HCT116 (cell line): ENCODE measurements at regions not wholly inside any gene's neighbourhood (a gene's known extent, or its start where the extent isn't known, plus 50 kb on each side); places are given as distances from the start of the nearest gene placed in this dataset.

Source experiments
- ATAC-seq: fragments of 200-7000 bp; cut with Tn5 transposase; 2 replicates; pipeline ENCODE4 v1.9.1; 2020; ENCODE audit warnings: mild to moderate bottlenecking, moderate library complexity
- BruUV-seq: library from RNA; stranded (reverse); fragments of 400-500 nt; replicated peaks from 2 replicates; lab custom pipeline; 2021; lab: Mats Ljungman, UMichigan
- CTCF ChIA-PET: fragments of 300-600 bp; sonication (Branson Sonifier 250); formaldehyde crosslinking; loops from one replicate; lab custom pipeline; 2021; ENCODE audit warnings: antibody characterized with exemption; lab: Charles Lee
- POLR2A ChIA-PET: fragments of 300-600, 350-600 bp; sonication (Branson Sonifier 250); formaldehyde crosslinking; loops from one replicate; lab custom pipeline; 2021; ENCODE audit warnings: antibody characterized with exemption; lab: Charles Lee
- RAD21 ChIA-PET, 2 experiments: fragments of 300-600 bp; sonication (Branson Sonifier 250); formaldehyde crosslinking; loops; one replicate each; lab custom pipeline; 2023; ENCODE audit warnings: low total read pairs in 2 of 2; ENCODE audit not compliant: uncharacterized antibody in 2 of 2, unreplicated experiment in 2 of 2, low non-redundant PET in 1 of 2; lab: Charles Lee
- DNase-seq: peaks from one replicate; pipeline ENCODE4 v3.0.0-alpha.2; 2010; ENCODE audit warnings: low read depth, low spot score
- H2AFZ ChIP-seq: fragments of 200-600 bp; shearing (Covaris generic), sonication (generic); 2 replicates; pipeline ENCODE4 v1.6.1; 2017; ENCODE audit warnings: low read depth, mixed run types, mixed read lengths, antibody characterized with exemption, low read length; ENCODE audit not compliant: poor library complexity, severe bottlenecking
- H3K27ac ChIP-seq: 2 replicates; pipeline ENCODE4 v1.5.1; 2012; ENCODE audit warnings: low read depth, low read length
- H3K27me3 ChIP-seq: fragments of 200-600 bp; sonication (generic); 2 replicates; pipeline ENCODE4 v1.6.1; 2016; ENCODE audit warnings: mixed run types, low read length, mixed read lengths; ENCODE audit not compliant: insufficient read depth
- H3K36me3 ChIP-seq, 2 experiments: fragments of 200-500 bp in 1 of 2; fragments of 200-600 bp in 1 of 2; sonication (Bioruptor generic) in 1 of 2; sonication (generic) in 1 of 2; 2 replicates each; pipeline versions ENCODE4 v1.5.1 to v1.6.1; 2014 to 2016; ENCODE audit warnings: low read length in 2 of 2, inconsistent platforms in 1 of 2, mixed read lengths in 1 of 2, mixed run types in 1 of 2; ENCODE audit not compliant: insufficient read depth in 2 of 2, control insufficient read depth in 1 of 2
- H3K4me1 ChIP-seq, 2 experiments: fragments of 200-600 bp in 1 of 2; sonication (generic) in 1 of 2; 2 replicates each; pipeline versions ENCODE4 v1.5.1 to v1.6.1; 2012 to 2017; ENCODE audit warnings: low read length in 2 of 2, inconsistent platforms in 1 of 2, mild to moderate bottlenecking in 1 of 2, mixed read lengths in 1 of 2, mixed run types in 1 of 2, moderate library complexity in 1 of 2; ENCODE audit not compliant: insufficient read depth in 2 of 2, control insufficient read depth in 1 of 2
- H3K4me2 ChIP-seq: fragments of 200-600 bp; sonication (generic); 2 replicates; pipeline ENCODE4 v1.6.1; 2017; ENCODE audit warnings: mixed run types, low read length, mixed read lengths
- H3K4me3 ChIP-seq, 2 experiments: fragments of 200-600 bp in 1 of 2; sonication (generic) in 1 of 2; replicated peaks in 1 of 2; 2 replicates each; pipeline ENCODE4 v1.5.1; 2011 to 2016; ENCODE audit warnings: low read length in 2 of 2, control low read depth in 1 of 2, low read depth in 1 of 2, mild to moderate bottlenecking in 1 of 2, mixed read lengths in 1 of 2, mixed run types in 1 of 2
- H3K79me2 ChIP-seq: fragments of 200-600 bp; sonication (generic); 2 replicates; pipeline ENCODE4 v1.6.1; 2017; ENCODE audit warnings: mild to moderate bottlenecking, mixed run types, low read length, moderate library complexity, mixed read lengths; ENCODE audit not compliant: insufficient read depth
- H3K9ac ChIP-seq: fragments of 200-600 bp; sonication (generic); 2 replicates; pipeline ENCODE4 v1.6.1; 2016; ENCODE audit warnings: low read length, mixed read lengths
- H3K9me2 ChIP-seq: fragments of 200-600 bp; sonication (generic), shearing (Covaris generic); 2 replicates; pipeline ENCODE4 v1.6.1; 2017; ENCODE audit warnings: mixed run types, mild to moderate bottlenecking, moderate library complexity; ENCODE audit not compliant: insufficient read depth
- H3K9me3 ChIP-seq, 2 experiments: fragments of 200-500 bp in 1 of 2; fragments of 200-600 bp in 1 of 2; sonication (Bioruptor generic) in 1 of 2; sonication (generic) in 1 of 2; 2 replicates each; pipeline ENCODE4 v1.6.1; 2014 to 2017; ENCODE audit warnings: low read length in 2 of 2, mixed read lengths in 2 of 2, inconsistent platforms in 1 of 2, low read depth in 1 of 2, mild to moderate bottlenecking in 1 of 2, mixed run types in 1 of 2, moderate library complexity in 1 of 2; ENCODE audit not compliant: control insufficient read depth in 1 of 2, insufficient read depth in 1 of 2
- H4K20me1 ChIP-seq: fragments of 200-600 bp; sonication (generic), shearing (Covaris generic); 2 replicates; pipeline ENCODE4 v1.6.1; 2017; ENCODE audit warnings: mixed run types, mild to moderate bottlenecking, moderate library complexity; ENCODE audit not compliant: insufficient read depth
- ATF3 ChIP-seq: IDR thresholded peaks from 2 replicates; pipeline ENCODE4 v1.6.1; 2012
- CBX3 ChIP-seq: IDR thresholded peaks from 2 replicates; pipeline ENCODE4 v1.6.1; 2012; ENCODE audit warnings: low read depth
- CEBPB ChIP-seq: IDR thresholded peaks from 2 replicates; pipeline ENCODE4 v1.6.1; 2012; ENCODE audit warnings: low read depth
- EGR1 ChIP-seq: IDR thresholded peaks from 2 replicates; pipeline ENCODE4 v1.6.1; 2012; ENCODE audit warnings: low read depth
- EZH2 ChIP-seq: fragments of 200-600 bp; sonication (generic); IDR thresholded peaks from 2 replicates; pipeline ENCODE4 v1.6.1; 2017; ENCODE audit warnings: antibody characterized with exemption, mixed run types
- EZH2phosphoT487 ChIP-seq: fragments of 200-600 bp; IDR thresholded peaks from 2 replicates; pipeline ENCODE4 v1.6.1; 2018; ENCODE audit warnings: antibody characterized with exemption, borderline replicate concordance
- FOSL1 ChIP-seq: IDR thresholded peaks from 2 replicates; pipeline ENCODE4 v1.6.1; 2012; ENCODE audit warnings: low read depth
- JUND ChIP-seq: IDR thresholded peaks from 2 replicates; pipeline ENCODE4 v1.6.1; 2012
- POLR2A ChIP-seq: IDR thresholded peaks from 2 replicates; pipeline ENCODE4 v1.7.0; 2011; ENCODE audit warnings: borderline replicate concordance; ENCODE audit not compliant: insufficient read depth, insufficient read length; ENCODE audit errors: extremely low read depth
- POLR2AphosphoS5 ChIP-seq: IDR thresholded peaks from 2 replicates; pipeline ENCODE4 v1.6.1; 2011; ENCODE audit warnings: mild to moderate bottlenecking, low read depth, low read length, moderate library complexity
- RAD21 ChIP-seq: IDR thresholded peaks from 2 replicates; pipeline ENCODE4 v1.6.1; 2012; ENCODE audit warnings: low read depth, mild to moderate bottlenecking
- REST ChIP-seq: IDR thresholded peaks from 2 replicates; pipeline ENCODE4 v1.6.1; 2012; ENCODE audit warnings: low read depth
- SIN3A ChIP-seq: IDR thresholded peaks from 2 replicates; pipeline ENCODE4 v1.6.1; 2012; ENCODE audit warnings: low read depth
- SRF ChIP-seq: IDR thresholded peaks from 2 replicates; pipeline ENCODE4 v1.6.1; 2012; ENCODE audit warnings: low read depth
- TCF7L2 ChIP-seq: IDR thresholded peaks from 2 replicates; pipeline ENCODE4 v1.7.0; 2011; ENCODE audit warnings: borderline replicate concordance, inconsistent platforms; ENCODE audit not compliant: insufficient read depth, insufficient read length; ENCODE audit errors: extremely low read depth
- ZFX ChIP-seq: fragments of 450-650 bp; IDR thresholded peaks from 2 replicates; pipeline ENCODE4 v1.6.1; 2017
- ZNF274 ChIP-seq: fragments of 200-500 bp; sonication (Bioruptor generic); IDR thresholded peaks from 2 replicates; pipeline ENCODE4 v1.6.1; 2014; ENCODE audit warnings: mild to moderate bottlenecking, low read depth, low read length, inconsistent platforms
- intact Hi-C: fragments of 100-400 bp; cut with micrococcal nuclease; formaldehyde crosslinking; loops from 2 replicates; pipeline ENCODE4 v1.10.0; 2022
- TF ChIP-seq, protein P1 (sequence below): IDR thresholded peaks from 2 replicates; pipeline ENCODE4 v1.6.1; 2012
- TF ChIP-seq, protein P2 (sequence below): IDR thresholded peaks from 2 replicates; pipeline ENCODE4 v1.6.1; 2011; ENCODE audit warnings: mild to moderate bottlenecking, low read length, moderate library complexity; ENCODE audit not compliant: insufficient replicate concordance; ENCODE audit errors: extremely low read depth
- TF ChIP-seq, protein P3 (sequence below), 3 experiments: fragments of 200-600 bp in 1 of 3; sonication (generic) in 1 of 3; IDR thresholded peaks in 2 of 3; conservative IDR thresholded peaks in 1 of 3; 2 replicates each; pipeline ENCODE4 v1.5.1; 2012 to 2017; ENCODE audit warnings: low read depth in 2 of 3, low read length in 2 of 3, antibody characterized with exemption in 1 of 3, borderline replicate concordance in 1 of 3, control low read depth in 1 of 3, mild to moderate bottlenecking in 1 of 3, mixed read lengths in 1 of 3, mixed run types in 1 of 3, moderate library complexity in 1 of 3; ENCODE audit not compliant: insufficient read depth in 1 of 3

GRCh38 chr4:3655963-3656362 is 110.2 kb upstream of the ADRA2C start:
- DNase-seq (no peak), ATAC-seq (peak; percentile 71)
- BruUV-seq, result no TSS peak
- no peaks in the 10 kb centered on the region for H3K4me1 ChIP-seq
- intact Hi-C loops, result no loop called here
- no peak overlapping the region for H3K4me3 ChIP-seq
- ChIA-PET CTCF (no interaction called here), RAD21 (no interaction called here), POLR2A (no interaction called here)
- H3K27ac ChIP-seq, result no peak overlapping the region
- H3K27me3 ChIP-seq, result no peaks in the 10 kb centered on the region
- H4K20me1 ChIP-seq, result no peaks in the 10 kb centered on the region
- H3K9ac ChIP-seq, result no peak overlapping the region
- TF ChIP-seq ZNF274 (no peak), ATF3 (no peak), CEBPB (no peak), EGR1 (no peak), EZH2phosphoT487 (no peak), EZH2 (no peak), POLR2A (no peak), REST (no peak), TCF7L2 (no peak), SIN3A (no peak), JUND (no peak), POLR2AphosphoS5 (no peak), RAD21 (no peak), SRF (no peak), CBX3 (no peak), ZFX (no peak), FOSL1 (no peak)
- TF ChIP-seq, protein P1, sequence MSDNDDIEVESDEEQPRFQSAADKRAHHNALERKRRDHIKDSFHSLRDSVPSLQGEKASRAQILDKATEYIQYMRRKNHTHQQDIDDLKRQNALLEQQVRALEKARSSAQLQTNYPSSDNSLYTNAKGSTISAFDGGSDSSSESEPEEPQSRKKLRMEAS, result no peak
- TF ChIP-seq, protein P2, sequence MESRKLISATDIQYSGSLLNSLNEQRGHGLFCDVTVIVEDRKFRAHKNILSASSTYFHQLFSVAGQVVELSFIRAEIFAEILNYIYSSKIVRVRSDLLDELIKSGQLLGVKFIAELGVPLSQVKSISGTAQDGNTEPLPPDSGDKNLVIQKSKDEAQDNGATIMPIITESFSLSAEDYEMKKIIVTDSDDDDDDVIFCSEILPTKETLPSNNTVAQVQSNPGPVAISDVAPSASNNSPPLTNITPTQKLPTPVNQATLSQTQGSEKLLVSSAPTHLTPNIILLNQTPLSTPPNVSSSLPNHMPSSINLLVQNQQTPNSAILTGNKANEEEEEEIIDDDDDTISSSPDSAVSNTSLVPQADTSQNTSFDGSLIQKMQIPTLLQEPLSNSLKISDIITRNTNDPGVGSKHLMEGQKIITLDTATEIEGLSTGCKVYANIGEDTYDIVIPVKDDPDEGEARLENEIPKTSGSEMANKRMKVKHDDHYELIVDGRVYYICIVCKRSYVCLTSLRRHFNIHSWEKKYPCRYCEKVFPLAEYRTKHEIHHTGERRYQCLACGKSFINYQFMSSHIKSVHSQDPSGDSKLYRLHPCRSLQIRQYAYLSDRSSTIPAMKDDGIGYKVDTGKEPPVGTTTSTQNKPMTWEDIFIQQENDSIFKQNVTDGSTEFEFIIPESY, result no peak
- TF ChIP-seq, protein P3, sequence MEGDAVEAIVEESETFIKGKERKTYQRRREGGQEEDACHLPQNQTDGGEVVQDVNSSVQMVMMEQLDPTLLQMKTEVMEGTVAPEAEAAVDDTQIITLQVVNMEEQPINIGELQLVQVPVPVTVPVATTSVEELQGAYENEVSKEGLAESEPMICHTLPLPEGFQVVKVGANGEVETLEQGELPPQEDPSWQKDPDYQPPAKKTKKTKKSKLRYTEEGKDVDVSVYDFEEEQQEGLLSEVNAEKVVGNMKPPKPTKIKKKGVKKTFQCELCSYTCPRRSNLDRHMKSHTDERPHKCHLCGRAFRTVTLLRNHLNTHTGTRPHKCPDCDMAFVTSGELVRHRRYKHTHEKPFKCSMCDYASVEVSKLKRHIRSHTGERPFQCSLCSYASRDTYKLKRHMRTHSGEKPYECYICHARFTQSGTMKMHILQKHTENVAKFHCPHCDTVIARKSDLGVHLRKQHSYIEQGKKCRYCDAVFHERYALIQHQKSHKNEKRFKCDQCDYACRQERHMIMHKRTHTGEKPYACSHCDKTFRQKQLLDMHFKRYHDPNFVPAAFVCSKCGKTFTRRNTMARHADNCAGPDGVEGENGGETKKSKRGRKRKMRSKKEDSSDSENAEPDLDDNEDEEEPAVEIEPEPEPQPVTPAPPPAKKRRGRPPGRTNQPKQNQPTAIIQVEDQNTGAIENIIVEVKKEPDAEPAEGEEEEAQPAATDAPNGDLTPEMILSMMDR (IDR thresholded peaks at IDR 0.05 in 2 of 3, conservative IDR thresholded peaks at IDR 0.05 in 1 of 3; ENCODE audit: borderline replicate concordance in 1 of 3, insufficient read depth in 1 of 3, low read depth in 2 of 3, low read length in 2 of 3), result no peak
- H3K36me3 ChIP-seq, result no peaks in the 10 kb centered on the region
- no peak overlapping the region for H3K4me2 ChIP-seq
- H3K9me3 ChIP-seq, result no peaks in the 10 kb centered on the region
- H2AFZ ChIP-seq, result no peak overlapping the region
- no peaks in the 10 kb centered on the region for H3K79me2 ChIP-seq
- no peaks in the 10 kb centered on the region for H3K9me2 ChIP-seq
